GM20000 (cell line): ENCODE measurements at regions not wholly inside any gene's neighbourhood (a gene's known extent, or its start where the extent isn't known, plus 50 kb on each side); places are given as distances from the start of the nearest gene placed in this dataset.
A peak's percentile ranks its signal among the peaks of the same experiment; 100 is the strongest.

Experiments used
- DNase-seq: peaks from one replicate; pipeline ENCODE4 v3.0.0; 2012; ENCODE audit warnings: low spot score
- CTCF ChIP-seq: IDR thresholded peaks from 2 replicates; pipeline ENCODE4 v1.5.1; 2012; ENCODE audit warnings: mild to moderate bottlenecking, control low read depth; ENCODE audit errors: extremely low read depth, missing control alignments

- DNase-seq = peak; percentile 16
- TF ChIP-seq CTCF = no peak
These were observed 646.0 kb upstream of the PITX2 start for GRCh38 chr4:111268769-111269414.

GRCh38 chr4:111269439-111269838 is 646.6 kb upstream of the PITX2 start:
- no peak for DNase-seq
- TF ChIP-seq CTCF = no peak

- no peak for DNase-seq
These were observed 651.2 kb upstream of the PITX2 start for GRCh38 chr4:111274060-111274459.

GRCh38 chr4:111274486-111274885 is 651.6 kb upstream of the PITX2 start:
- DNase-seq = no peak
- TF ChIP-seq CTCF = no peak

More at GRCh38 chr4:111274060-111274459, 651.2 kb upstream of the PITX2 start:
- no peak for TF ChIP-seq CTCF

- no peak for DNase-seq
- TF ChIP-seq CTCF = no peak
These were observed 658.3 kb upstream of the PITX2 start for GRCh38 chr4:111281219-111281618.

- TF ChIP-seq CTCF = no peak
- DNase-seq = no peak
These were observed 659.2 kb upstream of the PITX2 start for GRCh38 chr4:111282035-111282434.

GRCh38 chr4:111283066-111283677 is 660.3 kb upstream of the PITX2 start:
- TF ChIP-seq CTCF = peak; percentile 97
- DNase-seq = peak; percentile 44
